ENCODE measurements at regions not wholly inside any gene's neighbourhood (a gene's known extent, or its start where the extent isn't known, plus 50 kb on each side); places are given as distances from the start of the nearest gene placed in this dataset.

DNA sequence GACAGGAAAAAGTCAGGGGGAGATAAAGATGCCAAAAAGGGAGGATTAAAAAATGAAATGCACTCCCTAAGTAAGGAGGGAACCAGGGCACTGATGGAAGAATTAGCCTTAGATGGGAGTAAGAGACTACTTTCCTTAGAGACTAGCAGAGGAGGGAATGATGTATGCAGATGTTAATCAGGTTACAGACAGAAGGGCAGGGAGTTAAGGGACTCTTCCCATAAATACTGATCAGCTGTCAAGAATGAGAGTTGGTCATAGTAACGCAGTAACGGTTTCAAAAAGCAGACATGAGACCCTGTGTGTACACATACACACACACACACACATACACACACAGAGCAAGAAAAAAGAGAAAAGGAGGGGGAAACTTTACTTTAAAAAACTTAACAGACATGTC is 93.4 kb downstream of the PHLDA1 start (continued):
- TF ChIP-seq ZNF696 (CRISPR knock-in tag; conservative IDR thresholded peaks at IDR 0.05) (no peak), CBX2 (IDR thresholded peaks at IDR 0.05; ENCODE audit: insufficient read depth, low read length, poor library complexity, severe bottlenecking) (no peak), TEAD4 (IDR thresholded peaks at IDR 0.05; ENCODE audit: low read length) (peak; percentile 67), TEAD4 (CRISPR knock-in tag; IDR thresholded peaks at IDR 0.05; ENCODE audit: borderline replicate concordance) (no peak), ZNF124 (CRISPR knock-in tag; IDR thresholded peaks at IDR 0.05) (no peak), LEF1 (IDR thresholded peaks at IDR 0.05) (peak; percentile 78), SMC3 (conservative IDR thresholded peaks at IDR 0.05; ENCODE audit: insufficient read depth, low read depth, low read length) (no peak), ZNF589 (CRISPR knock-in tag; IDR thresholded peaks at IDR 0.05; ENCODE audit: low read depth) (no peak), HDAC3 (IDR thresholded peaks at IDR 0.05; ENCODE audit: borderline replicate concordance, partially characterized antibody) (no peak), ARHGAP35 (IDR thresholded peaks at IDR 0.05; ENCODE audit: partially characterized antibody) (peak; percentile 40), CXXC5 (CRISPR knock-in tag; IDR thresholded peaks at IDR 0.05) (0 out of 2 replicates have a peak, but pooled peaks have one; percentile 27), TCF3 (CRISPR knock-in tag; IDR thresholded peaks at IDR 0.05) (peak; percentile 61), NBN (IDR thresholded peaks at IDR 0.05; ENCODE audit: low read depth) (0 out of 2 replicates have a peak, but pooled peaks have one; percentile 41), FOXJ2 (tag; IDR thresholded peaks at IDR 0.05) (peak; percentile 56; the same call in 1 of the 2 replicates), MAFF (IDR thresholded peaks at IDR 0.05; ENCODE audit: low read length) (peak; percentile 36; the same call in 1 of the 2 replicates), HDAC1 (IDR thresholded peaks at IDR 0.05) (peak in 1 of 2 experiments; percentile 82; a peak in 2 of 4 replicates)
- TF ChIP-seq, protein P1, sequence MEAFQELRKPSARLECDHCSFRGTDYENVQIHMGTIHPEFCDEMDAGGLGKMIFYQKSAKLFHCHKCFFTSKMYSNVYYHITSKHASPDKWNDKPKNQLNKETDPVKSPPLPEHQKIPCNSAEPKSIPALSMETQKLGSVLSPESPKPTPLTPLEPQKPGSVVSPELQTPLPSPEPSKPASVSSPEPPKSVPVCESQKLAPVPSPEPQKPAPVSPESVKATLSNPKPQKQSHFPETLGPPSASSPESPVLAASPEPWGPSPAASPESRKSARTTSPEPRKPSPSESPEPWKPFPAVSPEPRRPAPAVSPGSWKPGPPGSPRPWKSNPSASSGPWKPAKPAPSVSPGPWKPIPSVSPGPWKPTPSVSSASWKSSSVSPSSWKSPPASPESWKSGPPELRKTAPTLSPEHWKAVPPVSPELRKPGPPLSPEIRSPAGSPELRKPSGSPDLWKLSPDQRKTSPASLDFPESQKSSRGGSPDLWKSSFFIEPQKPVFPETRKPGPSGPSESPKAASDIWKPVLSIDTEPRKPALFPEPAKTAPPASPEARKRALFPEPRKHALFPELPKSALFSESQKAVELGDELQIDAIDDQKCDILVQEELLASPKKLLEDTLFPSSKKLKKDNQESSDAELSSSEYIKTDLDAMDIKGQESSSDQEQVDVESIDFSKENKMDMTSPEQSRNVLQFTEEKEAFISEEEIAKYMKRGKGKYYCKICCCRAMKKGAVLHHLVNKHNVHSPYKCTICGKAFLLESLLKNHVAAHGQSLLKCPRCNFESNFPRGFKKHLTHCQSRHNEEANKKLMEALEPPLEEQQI (IDR thresholded peaks at IDR 0.05), result 0 out of 2 replicates have a peak, but pooled peaks have one; percentile 18
- TF ChIP-seq, protein P2, sequence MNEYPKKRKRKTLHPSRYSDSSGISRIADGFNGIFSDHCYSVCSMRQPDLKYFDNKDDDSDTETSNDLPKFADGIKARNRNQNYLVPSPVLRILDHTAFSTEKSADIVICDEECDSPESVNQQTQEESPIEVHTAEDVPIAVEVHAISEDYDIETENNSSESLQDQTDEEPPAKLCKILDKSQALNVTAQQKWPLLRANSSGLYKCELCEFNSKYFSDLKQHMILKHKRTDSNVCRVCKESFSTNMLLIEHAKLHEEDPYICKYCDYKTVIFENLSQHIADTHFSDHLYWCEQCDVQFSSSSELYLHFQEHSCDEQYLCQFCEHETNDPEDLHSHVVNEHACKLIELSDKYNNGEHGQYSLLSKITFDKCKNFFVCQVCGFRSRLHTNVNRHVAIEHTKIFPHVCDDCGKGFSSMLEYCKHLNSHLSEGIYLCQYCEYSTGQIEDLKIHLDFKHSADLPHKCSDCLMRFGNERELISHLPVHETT (CRISPR knock-in tag; conservative IDR thresholded peaks at IDR 0.05 in 1 of 2, IDR thresholded peaks at IDR 0.05 in 1 of 2), result 0 out of 4 replicates have a peak, but pooled peaks of 1 of the 2 experiments have one; percentile 13
